ENCODE measurements at regions not wholly inside any gene's neighbourhood (a gene's known extent, or its start where the extent isn't known, plus 50 kb on each side); places are given as distances from the start of the nearest gene placed in this dataset.

DNA sequence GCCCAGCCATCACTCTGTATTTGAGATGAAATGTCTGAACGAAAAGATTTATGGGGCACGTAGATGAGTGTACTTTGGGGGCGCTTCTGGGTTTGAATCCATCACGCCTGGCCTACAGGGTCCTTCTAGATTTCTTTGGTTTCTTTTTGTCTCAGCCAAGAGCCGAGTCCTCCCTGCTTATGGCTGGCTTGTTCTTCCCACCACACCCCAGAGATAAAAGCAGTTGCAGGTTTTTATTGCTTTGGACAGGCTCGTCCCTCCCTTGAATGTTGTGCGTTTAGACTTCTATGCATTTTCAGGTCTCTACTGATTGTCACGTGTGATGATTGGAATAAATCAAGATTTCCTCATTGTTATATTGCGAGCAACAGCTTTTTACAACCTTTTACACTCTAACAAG is 104.8 kb upstream of the CHRNA7 start:
- no peak for DNase-seq

DNA sequence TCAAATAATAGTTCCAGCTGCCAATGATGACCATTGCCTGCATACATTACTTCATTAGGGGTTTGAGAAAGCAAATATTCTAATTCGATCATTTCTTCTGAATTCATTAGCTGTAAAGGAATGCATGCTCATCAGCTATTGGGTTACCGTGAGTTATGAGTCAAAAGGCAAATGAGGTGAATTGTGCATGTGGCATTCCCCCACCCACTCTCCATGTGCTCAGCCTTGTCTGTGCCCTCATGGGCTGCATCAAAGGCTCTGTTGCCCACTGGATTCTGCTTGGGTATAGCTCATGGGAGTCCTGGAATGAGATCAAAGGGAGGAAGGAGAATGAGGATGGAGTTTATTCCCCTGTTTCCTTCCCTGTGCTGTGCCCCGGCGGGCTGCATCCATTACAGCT is 99.3 kb upstream of the CHRNA7 start:
- no peak for DNase-seq

GRCh38 chr15:31932576-31932975 is 97.7 kb upstream of the CHRNA7 start:
- no peak for DNase-seq

DNA sequence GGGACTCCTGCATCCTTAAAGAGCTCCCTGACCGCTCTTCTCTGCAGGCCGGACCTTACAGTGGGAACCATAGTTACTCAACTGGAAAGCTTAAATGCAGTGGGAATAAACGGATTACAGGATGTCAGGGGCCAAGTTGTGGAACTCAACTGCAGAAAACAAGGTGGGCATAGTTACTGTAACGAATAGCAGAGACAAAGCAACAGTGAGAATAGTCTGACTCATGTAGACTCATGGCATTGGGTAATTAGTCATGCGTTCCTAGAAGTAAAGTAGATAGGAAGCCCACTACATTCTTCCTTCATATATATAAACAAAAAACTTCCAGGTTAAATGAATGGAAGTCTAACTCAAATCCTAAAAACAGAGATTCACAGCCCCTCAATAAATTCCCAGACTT is 95.5 kb upstream of the CHRNA7 start:
- DNase-seq: no peak

DNA sequence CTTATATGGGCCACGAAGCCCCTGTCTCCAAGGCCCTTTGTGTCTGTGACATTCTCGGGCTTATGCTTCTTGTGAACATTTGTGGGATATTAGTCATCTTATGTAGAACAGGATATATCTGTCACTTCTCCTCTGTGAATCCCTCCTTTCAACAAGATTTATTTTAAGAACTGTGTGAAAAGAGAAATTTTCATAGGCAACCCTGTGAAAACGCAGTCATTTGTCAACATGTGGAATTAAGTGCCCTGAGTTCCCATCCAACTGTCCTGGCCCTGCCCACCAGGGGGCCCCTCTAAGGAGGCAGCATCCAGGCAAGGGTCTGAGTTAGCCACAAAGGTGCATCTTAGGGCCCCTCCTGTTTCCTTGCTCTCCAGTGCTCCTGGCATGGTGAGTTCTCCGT is 76.8 kb upstream of the CHRNA7 start:
- no peak for DNase-seq

GRCh38 chr15:31954374-31955172 is 75.7 kb upstream of the CHRNA7 start:
- no peak for DNase-seq

GRCh38 chr15:31955734-31956133 is 74.6 kb upstream of the CHRNA7 start:
- DNase-seq: no peak

DNA sequence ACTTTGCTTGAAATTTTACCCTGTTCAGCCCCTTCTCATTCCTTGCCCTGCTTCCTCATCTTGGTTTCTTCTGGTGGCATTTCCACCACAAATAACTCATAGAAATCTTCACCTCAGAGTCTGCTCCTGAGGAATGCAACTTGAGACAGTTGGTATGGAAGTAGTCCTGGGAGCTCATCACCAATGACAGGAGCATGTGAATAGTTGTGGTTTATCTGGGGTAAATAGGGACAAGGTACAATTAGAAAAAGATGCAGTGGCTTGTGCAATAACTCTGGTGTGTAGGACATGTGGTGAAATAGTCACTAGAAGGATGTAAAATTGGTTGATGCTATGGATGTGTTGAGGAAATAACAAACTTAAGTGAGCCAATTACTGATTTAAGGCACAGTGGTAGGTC is 72.7 kb upstream of the CHRNA7 start:
- no peak for DNase-seq

DNA sequence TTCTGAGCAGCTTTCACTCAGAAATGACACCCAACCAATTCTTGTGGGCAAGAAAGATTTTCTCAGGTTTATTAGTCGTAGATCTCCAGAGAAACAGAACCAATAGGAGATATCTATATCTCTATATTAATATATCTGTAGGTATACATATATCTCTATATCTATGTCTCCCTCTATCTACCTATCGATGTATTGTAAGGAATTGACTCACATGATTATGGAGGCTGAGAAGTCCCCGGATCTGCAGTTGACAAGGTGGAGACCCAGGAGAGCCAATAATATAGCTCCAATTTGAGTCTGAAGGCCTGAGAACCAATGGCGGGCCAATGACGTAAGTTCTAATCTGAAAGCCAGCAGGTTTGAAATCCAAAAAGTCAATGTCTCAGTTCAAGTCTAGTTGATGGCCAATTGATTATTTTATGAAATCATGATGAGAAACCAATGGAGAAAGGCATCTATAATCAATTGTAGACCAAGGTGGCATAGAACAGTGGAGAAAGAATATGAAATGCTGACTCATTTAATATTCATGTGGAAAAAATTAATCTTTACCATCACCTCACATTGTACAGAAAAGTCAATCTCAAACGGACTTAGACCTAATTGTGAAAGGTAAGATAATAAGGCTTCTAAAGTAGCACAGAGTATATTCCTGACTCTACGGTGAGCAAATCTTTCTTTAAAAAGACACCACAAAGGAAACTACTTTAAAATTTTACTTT is 65.6 kb upstream of the CHRNA7 start:
- DNase-seq: peak in 1 of 2 experiments; percentile 1

GRCh38 chr15:31970007-31970406 is 60.3 kb upstream of the CHRNA7 start:
- DNase-seq: no peak

- DNase-seq: no peak
These were observed 57.1 kb upstream of the CHRNA7 start for GRCh38 chr15:31973197-31973596.

DNA sequence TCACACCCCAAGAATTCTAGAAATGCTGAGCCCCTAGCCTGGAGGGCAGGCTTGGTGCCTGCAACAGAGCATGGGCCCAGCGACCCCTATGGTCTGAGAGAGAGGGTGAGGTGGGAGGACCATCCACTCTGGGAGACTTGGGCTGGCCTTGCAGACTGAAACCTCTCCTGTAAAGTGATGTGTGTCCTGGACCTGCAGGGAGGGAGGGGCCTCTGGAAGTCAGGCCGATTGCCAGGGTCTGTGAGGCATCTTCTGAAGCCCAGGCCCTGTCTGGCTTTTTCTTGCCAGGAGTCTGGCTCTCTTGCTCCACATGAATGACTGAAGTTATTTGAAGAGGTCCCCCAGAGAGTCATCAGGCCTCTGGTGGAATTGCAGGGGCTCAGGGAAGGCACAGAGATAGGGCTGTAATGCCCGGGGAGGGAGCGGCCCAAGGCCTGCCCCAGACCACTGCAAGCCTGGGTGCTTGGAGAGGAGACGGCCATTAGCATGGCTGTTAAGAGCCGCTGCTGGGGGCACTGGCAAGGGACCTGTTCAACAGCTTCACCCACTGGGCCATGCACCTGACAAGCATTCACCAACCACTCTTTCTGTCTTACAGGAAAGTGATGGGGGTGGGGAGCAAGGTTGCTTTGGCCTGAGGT is 56.0 kb upstream of the CHRNA7 start:
- no peak for DNase-seq

- peak in 1 of 2 experiments; percentile 6 for DNase-seq
These were observed 55.2 kb upstream of the CHRNA7 start for GRCh38 chr15:31974855-31975829.

- no peak for DNase-seq
These were observed 54.5 kb upstream of the CHRNA7 start for GRCh38 chr15:31975830-31976229.

GRCh38 chr15:31977138-31977537 is 53.2 kb upstream of the CHRNA7 start:
- no peak for DNase-seq

DNA sequence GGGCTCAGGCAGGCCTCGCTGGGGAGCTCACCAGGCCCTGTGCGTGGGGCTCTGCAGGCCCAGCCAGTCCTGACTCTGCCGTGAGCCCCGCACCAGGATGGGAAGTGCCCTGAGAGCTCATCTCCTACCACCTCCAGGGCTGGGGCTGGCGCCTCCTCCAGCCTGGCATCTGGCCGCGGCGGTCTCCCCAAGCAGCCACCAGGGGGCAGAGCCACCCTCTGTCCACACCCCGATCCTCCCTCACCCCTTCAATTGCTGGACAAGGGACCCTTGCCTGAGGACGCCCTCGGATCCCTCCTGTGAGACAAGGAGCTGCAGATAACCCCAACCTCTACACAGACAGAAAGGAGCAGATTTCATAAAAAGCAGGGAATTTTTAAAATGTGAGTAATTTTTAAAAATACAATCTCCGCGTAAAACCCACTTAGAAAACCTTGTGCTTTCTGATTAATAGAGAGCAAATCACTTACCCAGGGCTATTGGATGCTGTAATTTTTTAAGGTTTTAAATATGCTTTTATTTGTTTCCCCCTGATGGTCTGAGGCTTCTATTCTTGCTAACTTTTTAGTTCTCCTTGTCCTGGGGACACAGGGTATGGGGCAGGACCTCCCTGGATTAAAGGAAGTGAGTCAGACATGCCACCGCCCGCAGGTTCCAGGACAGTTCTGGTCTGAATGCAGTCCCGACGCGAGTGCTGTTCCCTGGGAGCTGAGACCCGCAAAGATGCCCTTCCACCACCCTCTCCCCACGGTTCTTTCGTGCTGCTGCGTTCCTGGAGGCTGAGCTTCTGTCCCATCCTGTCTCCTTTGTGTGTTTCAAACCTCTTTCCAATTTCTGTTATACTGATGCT is 52.3 kb upstream of the CHRNA7 start:
- peak in 1 of 2 experiments; percentile 15 for DNase-seq
